Lower leg skin (tissue), 3 donors: ENCODE measurements at regions not wholly inside any gene's neighbourhood (a gene's known extent, or its start where the extent isn't known, plus 50 kb on each side); places are given as distances from the start of the nearest gene placed in this dataset.

ENCODE experiments used
- CTCF ChIP-seq, 3 donors: fragments of 450-650 bp; IDR thresholded peaks; one replicate each; pipeline ENCODE4 v1.5.1; 2016; ENCODE audit warnings: antibody characterized with exemption in 3 of 3, mild to moderate bottlenecking in 3 of 3, moderate library complexity in 2 of 3
- POLR2A ChIP-seq, 2 donors: fragments of 450-650 bp; IDR thresholded peaks; one replicate each; pipeline ENCODE4 v1.6.1; 2016 to 2017; ENCODE audit warnings: antibody characterized with exemption in 2 of 2, mild to moderate bottlenecking in 1 of 2, moderate library complexity in 1 of 2

- TF ChIP-seq CTCF (IDR thresholded peaks at IDR 0.05): no peak
- no peak for TF ChIP-seq POLR2A (IDR thresholded peaks at IDR 0.05)
These were observed 86.5 kb upstream of the PPARA start for GRCh38 chr22:46063846-46064227.
